DND-41 (cell line): ENCODE measurements at regions not wholly inside any gene's neighbourhood (a gene's known extent, or its start where the extent isn't known, plus 50 kb on each side); places are given as distances from the start of the nearest gene placed in this dataset.

Source experiments
- EZH2 ChIP-seq: IDR thresholded peaks from 3 replicates; pipeline ENCODE4 v1.6.1; 2012; ENCODE audit warnings: borderline replicate concordance, low read depth, mild to moderate bottlenecking, moderate library complexity, low read length, inconsistent platforms; ENCODE audit not compliant: severe bottlenecking
- TF ChIP-seq, protein P1 (sequence below): IDR thresholded peaks from 2 replicates; pipeline ENCODE4 v1.5.1; 2012; ENCODE audit warnings: borderline replicate concordance, low read length, moderate library complexity, mild to moderate bottlenecking; ENCODE audit not compliant: poor library complexity, severe bottlenecking; ENCODE audit errors: extremely low read depth

DNA sequence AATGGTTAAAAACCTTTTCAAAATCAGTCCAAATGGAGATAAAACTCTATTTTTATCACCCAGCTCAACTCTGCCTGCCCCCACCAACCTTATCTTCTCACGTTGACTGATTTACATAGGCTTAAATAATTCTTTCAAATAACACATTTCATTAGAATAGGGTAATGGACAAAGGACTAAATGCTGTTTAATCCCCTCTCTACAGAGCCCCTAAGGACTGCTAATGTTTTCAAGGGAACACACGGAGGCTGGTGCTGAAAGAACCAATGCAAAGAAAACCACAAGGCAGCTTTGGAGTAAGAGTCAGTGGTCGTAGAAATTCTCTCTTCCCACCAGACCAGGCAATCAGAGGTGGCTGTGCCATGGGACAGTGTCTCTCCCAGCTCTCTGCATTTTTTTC lies 445.7 kb upstream of the MAF start:
- TF ChIP-seq, protein P1, sequence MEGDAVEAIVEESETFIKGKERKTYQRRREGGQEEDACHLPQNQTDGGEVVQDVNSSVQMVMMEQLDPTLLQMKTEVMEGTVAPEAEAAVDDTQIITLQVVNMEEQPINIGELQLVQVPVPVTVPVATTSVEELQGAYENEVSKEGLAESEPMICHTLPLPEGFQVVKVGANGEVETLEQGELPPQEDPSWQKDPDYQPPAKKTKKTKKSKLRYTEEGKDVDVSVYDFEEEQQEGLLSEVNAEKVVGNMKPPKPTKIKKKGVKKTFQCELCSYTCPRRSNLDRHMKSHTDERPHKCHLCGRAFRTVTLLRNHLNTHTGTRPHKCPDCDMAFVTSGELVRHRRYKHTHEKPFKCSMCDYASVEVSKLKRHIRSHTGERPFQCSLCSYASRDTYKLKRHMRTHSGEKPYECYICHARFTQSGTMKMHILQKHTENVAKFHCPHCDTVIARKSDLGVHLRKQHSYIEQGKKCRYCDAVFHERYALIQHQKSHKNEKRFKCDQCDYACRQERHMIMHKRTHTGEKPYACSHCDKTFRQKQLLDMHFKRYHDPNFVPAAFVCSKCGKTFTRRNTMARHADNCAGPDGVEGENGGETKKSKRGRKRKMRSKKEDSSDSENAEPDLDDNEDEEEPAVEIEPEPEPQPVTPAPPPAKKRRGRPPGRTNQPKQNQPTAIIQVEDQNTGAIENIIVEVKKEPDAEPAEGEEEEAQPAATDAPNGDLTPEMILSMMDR: no peak
- TF ChIP-seq EZH2: no peak
